SK-N-SH treated with all-trans-retinoic acid at 6 μM for 48 hours (cell line): ENCODE measurements at regions not wholly inside any gene's neighbourhood (a gene's known extent, or its start where the extent isn't known, plus 50 kb on each side); places are given as distances from the start of the nearest gene placed in this dataset.

ENCODE experiments used
- OSR1 ChIP-seq: fragments of 250-450 bp; sonication (Bioruptor Pico); IDR thresholded peaks from 2 replicates; pipeline ENCODE4 v1.8.0; 2022; ENCODE audit warnings: moderate library complexity, mild to moderate bottlenecking, inconsistent platforms
- ZC3H10 ChIP-seq: fragments of 250-450 bp; sonication (Bioruptor Pico); IDR thresholded peaks from 2 replicates; pipeline ENCODE4 v1.5.1; 2021; ENCODE audit warnings: mild to moderate bottlenecking, moderate library complexity
- ZFP30 ChIP-seq: fragments of 450-650 bp; formaldehyde crosslinking; IDR thresholded peaks from 2 replicates; pipeline ENCODE4 v1.5.0; 2022; ENCODE audit warnings: mild to moderate bottlenecking, moderate library complexity
- ZNF565 ChIP-seq: fragments of 450-650 bp; formaldehyde crosslinking; conservative IDR thresholded peaks from 2 replicates; pipeline ENCODE4 v1.5.0; 2020; ENCODE audit warnings: low read depth, mild to moderate bottlenecking, moderate library complexity
- TF ChIP-seq, protein P1 (sequence below): fragments of 250-450 bp; sonication (Bioruptor Pico); IDR thresholded peaks from 2 replicates; pipeline ENCODE4 v1.5.0; 2020; ENCODE audit warnings: mild to moderate bottlenecking, moderate library complexity
- TF ChIP-seq, protein P2 (sequence below): fragments of 250-450 bp; sonication (Bioruptor Pico); IDR thresholded peaks from 2 replicates; pipeline ENCODE4 v1.8.0; 2020; ENCODE audit warnings: mild to moderate bottlenecking, moderate library complexity, borderline replicate concordance

DNA sequence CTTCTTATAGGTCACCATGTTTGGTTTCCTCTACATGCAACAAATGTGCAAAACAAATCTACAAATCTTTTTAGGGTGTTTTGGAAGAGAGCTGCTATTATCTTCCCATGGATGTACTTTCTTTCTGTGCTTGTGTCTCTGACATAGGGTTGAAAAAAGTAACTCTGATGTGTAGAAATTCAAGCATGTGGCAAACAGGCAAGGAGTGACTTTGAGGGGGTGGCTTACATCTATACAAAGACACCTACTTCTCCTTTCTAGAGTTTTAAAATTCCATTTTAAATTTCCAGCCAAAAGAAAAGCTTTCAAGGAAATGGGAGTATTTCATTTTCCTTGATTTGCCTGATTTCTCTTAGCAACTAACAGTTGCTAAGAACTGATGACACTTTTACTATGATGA lies 904.8 kb upstream of the CELF4 start:
- TF ChIP-seq ZNF565 (CRISPR knock-in tag) (no peak), ZC3H10 (CRISPR knock-in tag) (no peak), ZFP30 (no peak), OSR1 (CRISPR knock-in tag) (no peak)
- TF ChIP-seq, protein P1, sequence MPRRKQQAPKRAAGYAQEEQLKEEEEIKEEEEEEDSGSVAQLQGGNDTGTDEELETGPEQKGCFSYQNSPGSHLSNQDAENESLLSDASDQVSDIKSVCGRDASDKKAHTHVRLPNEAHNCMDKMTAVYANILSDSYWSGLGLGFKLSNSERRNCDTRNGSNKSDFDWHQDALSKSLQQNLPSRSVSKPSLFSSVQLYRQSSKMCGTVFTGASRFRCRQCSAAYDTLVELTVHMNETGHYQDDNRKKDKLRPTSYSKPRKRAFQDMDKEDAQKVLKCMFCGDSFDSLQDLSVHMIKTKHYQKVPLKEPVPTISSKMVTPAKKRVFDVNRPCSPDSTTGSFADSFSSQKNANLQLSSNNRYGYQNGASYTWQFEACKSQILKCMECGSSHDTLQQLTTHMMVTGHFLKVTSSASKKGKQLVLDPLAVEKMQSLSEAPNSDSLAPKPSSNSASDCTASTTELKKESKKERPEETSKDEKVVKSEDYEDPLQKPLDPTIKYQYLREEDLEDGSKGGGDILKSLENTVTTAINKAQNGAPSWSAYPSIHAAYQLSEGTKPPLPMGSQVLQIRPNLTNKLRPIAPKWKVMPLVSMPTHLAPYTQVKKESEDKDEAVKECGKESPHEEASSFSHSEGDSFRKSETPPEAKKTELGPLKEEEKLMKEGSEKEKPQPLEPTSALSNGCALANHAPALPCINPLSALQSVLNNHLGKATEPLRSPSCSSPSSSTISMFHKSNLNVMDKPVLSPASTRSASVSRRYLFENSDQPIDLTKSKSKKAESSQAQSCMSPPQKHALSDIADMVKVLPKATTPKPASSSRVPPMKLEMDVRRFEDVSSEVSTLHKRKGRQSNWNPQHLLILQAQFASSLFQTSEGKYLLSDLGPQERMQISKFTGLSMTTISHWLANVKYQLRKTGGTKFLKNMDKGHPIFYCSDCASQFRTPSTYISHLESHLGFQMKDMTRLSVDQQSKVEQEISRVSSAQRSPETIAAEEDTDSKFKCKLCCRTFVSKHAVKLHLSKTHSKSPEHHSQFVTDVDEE (CRISPR knock-in tag), result no peak
- TF ChIP-seq, protein P2, sequence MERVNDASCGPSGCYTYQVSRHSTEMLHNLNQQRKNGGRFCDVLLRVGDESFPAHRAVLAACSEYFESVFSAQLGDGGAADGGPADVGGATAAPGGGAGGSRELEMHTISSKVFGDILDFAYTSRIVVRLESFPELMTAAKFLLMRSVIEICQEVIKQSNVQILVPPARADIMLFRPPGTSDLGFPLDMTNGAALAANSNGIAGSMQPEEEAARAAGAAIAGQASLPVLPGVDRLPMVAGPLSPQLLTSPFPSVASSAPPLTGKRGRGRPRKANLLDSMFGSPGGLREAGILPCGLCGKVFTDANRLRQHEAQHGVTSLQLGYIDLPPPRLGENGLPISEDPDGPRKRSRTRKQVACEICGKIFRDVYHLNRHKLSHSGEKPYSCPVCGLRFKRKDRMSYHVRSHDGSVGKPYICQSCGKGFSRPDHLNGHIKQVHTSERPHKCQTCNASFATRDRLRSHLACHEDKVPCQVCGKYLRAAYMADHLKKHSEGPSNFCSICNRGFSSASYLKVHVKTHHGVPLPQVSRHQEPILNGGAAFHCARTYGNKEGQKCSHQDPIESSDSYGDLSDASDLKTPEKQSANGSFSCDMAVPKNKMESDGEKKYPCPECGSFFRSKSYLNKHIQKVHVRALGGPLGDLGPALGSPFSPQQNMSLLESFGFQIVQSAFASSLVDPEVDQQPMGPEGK, result no peak
